Effector CD8-positive, alpha-beta T cell (primary cell): ENCODE measurements at regions not wholly inside any gene's neighbourhood (a gene's known extent, or its start where the extent isn't known, plus 50 kb on each side); places are given as distances from the start of the nearest gene placed in this dataset.
"Not testable (repeated sequence)": the region's sequence is repeated elsewhere in the genome, so short reads cannot be mapped to it uniquely, and the experiment has no call there.

Source experiments
- DNase-seq: peaks from one replicate; lab custom pipeline; 2025; lab: John Stamatoyannopoulos, UW

DNA sequence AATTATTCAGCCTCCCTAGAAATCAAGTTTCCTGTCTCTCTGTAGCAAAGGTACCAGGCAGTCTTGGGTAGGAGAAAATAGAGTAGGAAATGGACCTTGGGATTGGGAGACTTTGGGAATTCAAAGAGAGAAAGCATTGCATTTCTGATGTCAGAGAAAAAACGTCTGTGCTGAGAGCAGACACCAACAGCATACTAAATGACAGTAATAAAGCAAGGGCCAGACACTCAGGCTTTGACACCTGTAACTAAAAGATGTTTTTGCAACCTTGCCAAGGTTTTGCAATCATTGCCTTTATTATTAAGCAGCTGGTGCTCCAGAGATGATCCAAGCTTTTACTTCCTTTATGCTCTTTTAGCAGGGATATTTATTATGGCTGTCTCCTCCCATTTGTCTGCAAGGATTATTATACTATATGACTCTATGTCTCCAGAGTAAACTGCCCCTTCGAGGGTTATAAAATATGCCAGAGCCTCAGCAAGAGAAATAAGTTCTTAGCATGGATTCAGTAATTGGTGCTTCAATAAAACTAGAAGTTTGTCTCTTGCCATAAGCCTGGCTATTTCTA is 85.2 kb upstream of the GRAMD1B start:
- DNase-seq: no peak

DNA sequence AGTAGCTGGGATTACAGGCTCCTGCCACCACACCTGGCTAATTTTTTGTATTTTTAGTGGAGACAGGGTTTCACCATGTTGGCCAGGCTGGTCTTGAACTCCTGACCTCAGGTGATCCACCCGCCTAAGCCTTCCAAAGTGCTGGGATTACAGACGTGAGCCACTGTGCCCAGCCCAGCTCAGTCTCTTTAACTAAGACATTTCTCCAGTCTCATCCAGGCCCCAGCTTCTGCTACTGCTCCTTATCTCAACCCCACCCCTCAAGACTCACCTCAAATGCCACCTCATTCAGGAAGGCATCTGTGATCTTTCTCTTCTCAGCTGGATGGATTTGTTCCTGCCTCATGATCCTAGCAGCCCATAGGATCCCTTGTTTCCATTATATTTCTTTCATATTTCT is 85.9 kb upstream of the GRAMD1B start:
- not testable (repeated sequence) for DNase-seq

DNA sequence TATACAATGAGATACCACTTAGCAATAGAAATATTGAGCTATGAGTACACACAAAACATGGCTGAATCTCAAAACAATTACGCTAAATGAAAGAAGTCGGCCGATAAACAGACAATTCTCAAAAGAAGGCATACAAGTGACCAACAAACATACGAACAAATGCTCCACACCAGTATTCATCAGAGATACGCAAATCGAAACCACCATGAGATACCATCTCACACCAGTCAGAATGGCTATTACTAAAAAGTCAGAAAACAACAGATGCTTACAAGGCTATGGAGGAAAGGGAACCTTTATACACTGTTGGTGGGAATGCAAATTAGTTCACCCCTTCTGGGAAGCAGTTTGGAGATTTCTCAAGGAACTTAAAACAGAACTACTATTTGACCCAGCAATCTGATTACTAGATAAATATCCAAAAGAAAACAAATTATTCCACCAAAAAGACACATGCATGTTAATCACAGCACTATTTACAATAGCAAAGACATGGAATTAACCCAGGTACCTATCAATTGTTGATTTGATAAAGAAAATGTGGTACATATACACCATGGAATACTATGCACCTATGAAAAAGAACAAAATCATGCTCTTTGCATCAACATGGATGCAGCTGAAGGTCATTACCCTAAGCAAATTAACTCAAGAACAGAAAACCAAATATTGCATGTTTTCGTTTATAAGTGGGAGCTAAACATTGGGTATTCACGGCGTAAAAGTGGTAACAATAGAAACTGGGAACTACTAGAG is 90.9 kb upstream of the GRAMD1B start:
- no peak for DNase-seq

DNA sequence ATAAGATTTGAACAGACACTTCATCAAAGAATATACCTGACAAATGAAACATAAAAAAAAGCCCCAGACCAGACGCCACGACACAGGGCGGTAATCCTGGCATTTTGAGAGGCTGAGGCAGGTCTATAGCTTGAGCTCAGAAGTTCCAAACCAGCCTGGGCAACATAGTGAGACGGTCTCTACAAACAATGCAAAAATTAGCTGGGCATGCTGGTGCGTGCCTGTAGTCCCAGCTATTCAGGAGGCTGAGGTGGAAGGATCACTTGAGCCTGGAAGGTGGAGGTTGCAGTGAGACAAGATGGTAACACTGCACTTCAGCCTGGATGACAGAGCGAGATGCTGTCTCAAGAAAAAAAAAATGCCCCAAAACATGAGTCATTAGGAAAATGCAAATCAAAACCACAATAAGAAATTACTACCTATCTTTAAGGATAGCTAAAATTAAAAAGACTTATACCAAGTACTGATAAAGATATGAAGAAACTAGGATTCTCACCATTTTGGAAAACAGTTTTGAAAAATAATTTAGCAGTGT is 91.7 kb upstream of the GRAMD1B start:
- no peak for DNase-seq

DNA sequence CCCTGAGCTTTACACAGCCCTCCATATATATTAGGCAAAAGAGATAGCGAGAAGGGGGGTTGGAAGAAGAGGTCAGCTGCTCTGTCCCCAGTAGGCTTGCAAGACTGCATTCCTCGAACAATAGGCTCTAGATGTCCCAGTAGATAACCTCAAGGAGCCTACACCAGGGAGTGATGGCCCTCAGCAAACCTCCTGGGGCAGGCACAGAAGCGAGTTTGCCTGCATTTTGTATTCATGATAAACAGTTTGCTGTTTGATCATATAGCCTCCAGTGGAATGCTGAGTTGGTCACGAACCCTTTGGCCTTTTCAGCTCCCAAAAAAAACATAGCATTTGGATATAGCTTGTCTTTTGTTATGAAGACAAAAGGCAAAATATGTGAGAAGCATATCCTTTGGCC is 95.1 kb upstream of the GRAMD1B start:
- no peak for DNase-seq

DNA sequence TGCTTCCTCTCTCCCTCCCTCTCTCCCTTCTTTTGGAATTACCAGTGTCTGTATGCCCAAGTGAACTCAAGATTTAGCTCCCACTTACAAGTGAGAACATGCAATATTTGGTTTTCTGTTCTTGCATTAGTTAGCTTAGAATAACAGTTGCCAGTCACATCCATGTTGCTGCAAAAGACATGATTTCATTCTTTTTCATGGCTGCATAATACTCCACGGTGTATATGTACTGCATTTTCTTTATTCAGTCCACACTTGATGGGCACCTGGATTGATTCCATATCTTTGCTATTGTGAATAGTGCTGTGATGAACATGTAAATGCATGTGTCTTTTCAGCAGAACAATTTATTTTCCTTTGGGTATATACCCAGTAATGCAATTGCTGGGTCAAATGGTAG is 97.5 kb upstream of the GRAMD1B start:
- DNase-seq: not testable (repeated sequence)

DNA sequence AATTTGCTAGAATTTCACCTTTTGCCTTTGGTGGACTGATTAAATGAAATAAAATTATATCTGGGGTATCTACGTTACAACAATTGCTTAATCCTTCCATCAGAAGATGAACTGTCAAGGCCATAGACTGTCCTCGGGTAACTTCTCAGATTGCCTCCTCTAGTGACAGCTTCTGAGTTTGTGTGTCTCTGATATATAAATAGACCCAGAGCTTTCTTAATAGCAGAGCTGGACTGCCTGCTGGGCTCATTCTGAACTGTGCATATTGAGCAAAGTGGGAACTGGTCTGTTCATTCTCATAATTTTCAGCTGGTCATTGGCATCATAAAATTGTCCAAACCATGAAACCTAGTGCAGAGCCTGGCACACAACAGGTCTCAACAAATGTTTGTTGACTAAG is 99.1 kb upstream of the GRAMD1B start:
- no peak for DNase-seq

DNA sequence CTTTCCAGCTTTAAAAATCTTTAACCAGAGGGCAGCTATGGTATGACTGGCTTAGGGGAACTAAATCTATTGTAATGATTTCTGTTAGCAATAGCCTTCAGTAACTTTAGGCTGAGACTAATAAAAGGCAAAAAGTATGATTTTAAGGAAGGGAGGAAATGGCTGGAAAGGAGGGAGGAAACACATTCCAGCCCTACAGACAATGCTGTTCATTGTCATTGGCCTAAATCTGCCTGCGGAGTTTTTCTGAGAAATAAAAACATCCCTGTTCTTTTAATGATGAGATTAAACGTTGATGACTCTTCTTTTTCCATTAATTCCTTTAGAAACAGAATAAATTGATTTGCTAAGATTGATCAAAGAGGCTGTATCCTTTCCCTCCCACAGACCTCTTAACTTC is 99.6 kb upstream of the GRAMD1B start:
- no peak for DNase-seq

DNA sequence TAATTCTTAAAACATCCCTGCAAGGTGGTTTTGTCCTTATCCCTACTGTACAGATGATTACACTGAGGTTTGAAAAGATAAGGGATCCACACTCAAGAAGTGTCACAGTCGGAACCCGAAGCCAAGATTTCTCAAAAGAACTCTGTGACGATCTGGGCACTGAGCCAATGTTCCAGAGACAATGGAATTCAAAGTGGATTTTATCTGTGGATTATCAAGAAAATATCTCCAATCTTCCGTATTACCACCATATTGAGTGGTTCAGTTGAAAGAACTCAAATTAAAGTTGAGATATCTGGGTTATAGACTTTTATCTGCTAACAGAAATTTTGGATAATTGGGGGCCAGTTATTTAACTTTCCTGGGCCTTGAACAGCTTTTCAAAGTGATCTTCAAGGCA is 100.0 kb upstream of the GRAMD1B start:
- no peak for DNase-seq

DNA sequence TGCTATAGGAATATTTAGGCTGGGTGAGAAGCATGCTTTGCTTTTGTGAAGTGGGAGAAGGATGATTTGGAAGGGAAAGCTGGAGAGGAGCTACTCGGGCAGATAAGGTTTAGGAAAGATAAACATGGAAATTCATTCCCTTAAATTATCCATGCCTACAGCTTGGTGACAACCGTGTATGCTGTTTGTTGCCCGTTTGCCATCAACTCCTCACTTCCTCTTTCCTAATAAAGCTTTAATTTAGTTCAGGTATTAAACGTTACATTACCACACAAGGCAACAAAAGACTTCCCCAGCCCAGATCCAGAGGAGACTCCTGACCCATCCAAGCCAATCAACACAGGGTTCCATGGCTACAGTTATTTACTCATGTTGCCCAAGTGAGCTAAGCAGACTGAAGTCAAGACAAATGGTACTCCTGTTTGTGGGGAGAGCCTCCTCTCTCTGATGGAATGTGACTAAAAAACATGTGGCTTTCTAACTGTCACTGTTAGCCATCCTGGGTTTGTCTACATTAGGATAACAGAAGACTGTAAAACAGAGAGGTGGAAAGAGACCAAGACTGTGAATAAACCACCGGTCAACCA is 101.7 kb upstream of the GRAMD1B start:
- no peak for DNase-seq

DNA sequence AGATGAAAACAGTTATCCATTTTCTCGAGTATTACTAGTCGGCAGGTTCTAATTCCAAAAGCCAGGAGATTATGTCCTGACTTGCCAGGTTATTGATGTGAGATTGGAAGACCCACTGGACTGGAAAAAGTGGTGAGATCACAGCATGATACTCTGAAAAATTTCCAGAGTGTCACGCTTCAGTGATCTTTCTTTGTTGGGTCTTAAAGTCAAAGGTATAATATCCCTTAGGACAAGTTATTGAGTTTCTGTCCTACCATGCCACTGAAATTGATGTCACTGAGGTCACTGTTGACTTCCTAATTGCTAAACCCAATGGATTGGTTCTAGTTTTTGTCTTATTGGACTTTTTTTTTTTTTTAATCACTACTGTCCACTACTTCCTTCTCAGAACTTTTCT is 104.5 kb upstream of the GRAMD1B start:
- DNase-seq: no peak

DNA sequence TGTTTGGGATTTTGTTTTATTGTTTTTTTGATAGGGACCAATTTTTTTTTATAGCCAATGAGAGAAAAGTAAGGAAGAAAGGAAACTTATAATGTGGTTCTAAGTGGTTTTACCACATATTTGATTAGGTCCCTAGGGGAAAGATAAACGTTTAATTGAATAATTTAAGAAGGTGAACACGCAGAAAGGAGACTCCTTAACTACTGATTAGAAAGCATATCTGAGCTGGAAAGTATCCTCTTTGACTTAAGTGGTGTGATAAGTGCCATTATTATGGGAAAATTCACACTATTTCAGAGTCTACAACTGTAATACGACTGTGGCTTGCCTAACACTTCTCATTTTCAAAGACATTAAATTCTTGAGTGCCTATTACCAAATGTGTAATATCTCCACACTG is 106.5 kb upstream of the GRAMD1B start:
- no peak for DNase-seq

DNA sequence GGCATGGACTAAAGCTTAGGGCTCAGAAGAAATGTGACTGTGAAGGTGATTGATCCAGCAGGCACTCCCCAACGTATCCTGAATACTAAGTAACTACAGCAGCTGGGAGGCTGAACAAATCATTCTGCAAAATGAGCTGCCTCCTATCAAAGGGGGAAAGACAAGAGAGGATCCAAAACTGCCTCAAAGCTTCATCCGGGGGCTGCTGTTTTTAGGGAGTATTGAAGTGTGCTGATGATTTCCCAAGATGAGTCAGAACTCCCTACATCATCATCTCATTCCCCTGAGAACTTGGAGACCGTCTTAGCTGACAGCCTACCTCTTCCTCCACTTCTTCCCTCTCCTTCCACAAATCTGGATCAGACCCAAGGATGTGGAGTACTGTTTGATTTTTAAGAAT is 108.4 kb upstream of the GRAMD1B start:
- no peak for DNase-seq

DNA sequence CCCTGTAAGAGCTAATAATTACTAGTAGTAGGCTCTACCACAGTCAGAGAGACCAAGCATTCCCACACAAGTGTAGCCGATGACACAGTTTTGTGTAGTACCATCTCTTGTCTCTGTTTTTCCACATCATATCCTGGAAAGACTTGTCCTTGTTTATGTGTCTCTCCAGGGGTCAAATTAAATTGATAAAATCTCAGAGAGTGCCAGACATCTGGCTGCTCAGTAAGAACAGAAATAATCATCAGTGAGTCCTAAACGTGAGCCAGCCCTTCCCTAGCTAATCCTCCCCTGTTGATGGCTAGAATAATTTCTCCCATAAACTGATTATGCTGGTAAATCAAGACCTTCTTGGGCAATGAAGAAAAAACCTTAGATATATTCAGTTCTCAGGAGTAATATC is 111.4 kb upstream of the GRAMD1B start:
- DNase-seq: no peak

DNA sequence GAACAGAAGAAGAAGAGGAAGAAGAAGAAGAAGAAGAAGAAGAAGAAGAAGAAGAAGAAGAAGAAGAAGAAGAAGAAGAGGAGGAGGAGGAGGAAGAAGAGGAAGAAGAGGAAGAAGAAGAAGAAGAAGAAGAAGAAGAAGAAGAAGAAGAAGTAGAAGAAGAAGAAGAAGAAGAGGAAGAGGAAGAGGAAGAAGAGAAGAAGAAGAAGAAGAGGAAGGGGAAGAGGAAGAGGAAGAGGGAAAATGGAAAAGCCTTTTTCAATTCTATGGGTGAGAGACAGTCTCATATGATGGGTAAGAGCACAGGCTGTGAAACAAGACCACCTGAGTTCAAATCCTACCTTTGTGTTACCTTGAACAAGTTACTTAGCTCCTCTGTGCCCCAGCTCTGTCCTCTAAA is 111.9 kb upstream of the GRAMD1B start:
- not testable (repeated sequence) for DNase-seq

DNA sequence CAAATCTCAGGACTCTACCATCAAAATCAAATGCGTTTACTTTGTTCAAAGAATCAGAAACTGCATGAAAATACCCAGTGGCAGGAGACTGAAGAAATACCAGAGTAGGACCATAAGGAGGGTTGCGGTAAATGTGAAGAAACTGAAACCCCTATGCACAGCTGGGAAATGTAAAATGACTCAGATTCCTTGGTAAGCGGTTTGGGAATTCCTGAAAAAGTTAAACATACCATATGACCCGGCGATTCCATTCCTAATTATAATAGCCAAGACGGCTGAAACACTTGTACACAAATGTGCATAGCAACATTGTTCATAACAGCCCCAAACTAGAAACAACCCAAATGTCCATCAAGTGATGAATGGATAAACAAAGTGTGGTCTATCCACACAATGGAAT is 114.1 kb upstream of the GRAMD1B start:
- no peak for DNase-seq

DNA sequence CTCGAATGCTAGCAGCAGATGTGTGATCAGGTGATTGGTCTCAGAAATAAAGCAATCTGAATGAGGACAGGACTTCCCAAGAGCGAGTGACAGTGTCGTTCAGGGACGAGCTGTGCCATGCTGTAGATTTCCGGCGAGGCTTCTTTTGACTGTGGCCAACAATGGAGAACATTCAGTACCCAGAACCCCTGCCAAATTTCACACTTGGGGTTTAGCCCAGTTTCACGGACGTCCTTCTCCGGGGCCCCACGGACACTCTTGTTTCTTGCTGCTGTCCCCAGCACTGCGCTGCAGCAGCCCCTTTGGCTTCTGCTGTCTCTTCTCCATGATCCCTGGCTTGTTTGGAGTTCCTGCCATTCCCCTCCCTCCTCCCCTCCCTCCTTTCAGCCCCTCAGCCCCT is 115.1 kb upstream of the GRAMD1B start:
- DNase-seq: no peak

DNA sequence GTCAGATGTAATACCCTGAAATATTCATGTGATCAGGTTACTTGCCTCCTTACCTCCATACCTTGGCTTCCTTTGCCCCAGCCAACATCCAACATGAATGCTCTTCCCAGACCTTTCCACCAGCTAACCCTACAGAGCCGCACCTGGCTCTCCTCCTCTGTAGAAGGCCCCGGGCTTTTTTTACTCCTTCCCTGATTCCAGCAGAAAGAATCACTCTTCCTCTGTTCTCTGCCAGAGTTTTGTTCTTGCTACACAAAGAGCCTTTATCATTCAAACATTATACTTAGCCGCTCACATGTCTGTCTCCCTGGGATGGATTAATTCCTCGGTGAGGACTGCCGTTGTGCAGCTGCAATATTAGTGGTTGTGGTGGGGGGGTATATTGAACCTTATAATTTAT is 116.8 kb upstream of the GRAMD1B start:
- no peak for DNase-seq

DNA sequence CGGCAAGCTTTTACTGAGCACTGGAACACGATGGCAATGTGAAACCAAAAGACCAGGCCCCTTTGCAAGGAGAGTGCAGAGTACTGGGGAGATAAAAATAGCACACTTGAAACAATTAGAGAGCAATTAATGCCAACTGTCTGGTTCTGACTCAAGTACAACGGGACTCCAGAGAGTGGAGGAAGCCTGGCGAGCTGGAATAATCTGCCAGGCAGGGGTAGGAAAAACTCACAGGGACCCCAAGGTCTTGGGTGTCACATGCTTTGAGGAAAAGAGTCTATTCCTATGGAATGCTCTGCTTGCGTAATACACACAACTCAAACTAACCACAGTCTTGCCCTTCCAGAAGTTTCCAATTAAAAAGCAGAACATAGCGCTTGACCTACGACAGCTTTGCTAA is 113.0 kb upstream of the CLMP start:
- no peak for DNase-seq

DNA sequence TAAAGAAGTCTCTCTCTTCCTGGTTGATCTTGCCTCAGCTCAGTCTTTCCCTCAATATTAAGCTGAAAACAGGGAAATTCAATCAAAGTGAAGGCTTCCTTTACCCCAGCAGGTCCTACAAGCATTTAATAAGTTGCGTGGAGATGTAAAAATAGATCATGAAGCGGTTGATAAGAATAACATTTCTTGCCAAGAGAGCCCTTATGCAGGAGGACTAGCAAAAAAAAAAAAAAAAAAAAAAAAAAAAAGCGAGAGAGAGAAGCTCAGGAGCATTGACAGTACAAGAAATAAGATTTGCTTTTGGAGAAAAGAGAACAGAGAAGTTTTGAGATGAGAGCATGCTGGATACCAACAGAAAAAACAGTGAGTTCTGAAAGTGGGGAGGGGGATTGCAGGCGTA is 112.2 kb upstream of the CLMP start:
- no peak for DNase-seq

DNA sequence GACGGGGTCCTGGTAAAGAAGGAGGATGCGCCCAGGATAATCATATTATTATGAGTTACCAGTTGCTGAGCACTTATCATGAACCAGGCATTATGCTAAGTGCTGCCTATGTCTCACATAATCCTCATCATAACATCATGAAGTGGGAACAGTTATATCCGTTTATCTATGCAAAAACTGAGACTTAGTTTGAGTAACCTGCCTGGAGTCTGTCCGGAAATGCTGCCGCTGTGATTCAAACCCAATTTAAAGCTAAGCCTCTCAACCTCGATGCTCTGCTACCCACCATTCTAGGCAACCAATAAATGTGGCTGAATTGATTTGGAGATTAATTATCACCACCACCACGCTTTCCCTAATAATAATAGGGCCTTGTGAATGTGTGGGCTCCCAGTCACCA is 111.5 kb upstream of the CLMP start:
- no peak for DNase-seq

DNA sequence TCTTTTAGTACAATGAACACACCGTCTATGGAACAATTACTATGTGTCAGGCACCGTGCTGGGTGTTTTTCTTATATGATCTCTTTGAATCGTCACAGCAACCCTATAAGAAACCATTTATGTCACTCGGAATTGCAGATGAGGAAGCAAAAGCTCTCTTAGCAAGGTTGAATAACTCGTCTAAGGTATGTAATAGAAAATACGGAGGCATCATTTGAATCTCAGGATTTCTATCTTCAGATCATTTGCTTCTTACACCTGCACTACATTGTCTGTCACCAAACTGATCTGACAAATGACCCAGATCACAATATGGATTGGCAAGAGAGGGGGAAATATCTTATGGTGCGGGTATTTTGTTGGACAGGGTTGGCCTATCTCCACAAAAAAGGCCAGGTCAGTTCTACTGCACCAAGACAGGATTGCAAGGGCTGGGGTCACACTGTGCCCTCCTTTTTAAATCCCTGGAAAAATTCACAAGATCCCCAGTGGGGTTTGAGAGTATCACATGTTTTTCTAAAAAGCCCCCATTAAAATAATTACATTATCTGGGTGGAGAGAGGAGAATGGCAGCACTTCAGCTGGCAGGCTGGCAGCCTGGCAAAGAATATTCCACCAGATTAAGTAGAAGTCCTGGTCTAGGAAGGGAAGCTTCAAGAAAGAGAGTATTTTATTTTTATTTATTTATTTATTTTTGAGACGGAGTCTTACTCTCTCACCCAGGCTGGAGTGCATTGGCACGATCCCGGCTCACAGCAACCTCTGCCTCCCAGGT is 110.7 kb upstream of the CLMP start:
- DNase-seq: no peak
